GM18858 (cell line): ENCODE measurements at regions not wholly inside any gene's neighbourhood (a gene's known extent, or its start where the extent isn't known, plus 50 kb on each side); places are given as distances from the start of the nearest gene placed in this dataset.
A peak's percentile ranks its signal among the peaks of the same experiment; 100 is the strongest.
"Not testable (repeated sequence)": the region's sequence is repeated elsewhere in the genome, so short reads cannot be mapped to it uniquely, and the experiment has no call there.

Experiments used
- ATAC-seq: cut with Tn5 transposase; IDR thresholded peaks from one replicate; pipeline ENCODE4 v1.9.1; 2021; ENCODE audit not compliant: unreplicated experiment

- not testable (repeated sequence) for ATAC-seq
Measured at GRCh38 chr5:100066020-100066419, 469.2 kb upstream of the FAM174A start.

- peak; percentile 41 for ATAC-seq
Measured at GRCh38 chr5:100043475-100043874, 491.7 kb upstream of the FAM174A start.

GRCh38 chr5:100026606-100027005 lies 508.6 kb upstream of the FAM174A start:
- ATAC-seq: no peak

GRCh38 chr5:100023536-100023935 lies 511.6 kb upstream of the FAM174A start:
- no peak for ATAC-seq

- no peak for ATAC-seq
Measured at GRCh38 chr5:100017520-100018262, 517.5 kb upstream of the FAM174A start.

- not testable (repeated sequence) for ATAC-seq
Measured at GRCh38 chr5:100013305-100013704, 521.9 kb upstream of the FAM174A start.

- ATAC-seq: not testable (repeated sequence)
Measured at GRCh38 chr5:100011160-100011559, 524.0 kb upstream of the FAM174A start.

GRCh38 chr5:100004969-100005368 lies 530.2 kb upstream of the FAM174A start:
- no peak for ATAC-seq

- ATAC-seq: no peak
Measured at GRCh38 chr5:99998319-99998718, 536.9 kb upstream of the FAM174A start.

- no peak for ATAC-seq
Measured at GRCh38 chr5:99995407-99995806, 539.8 kb upstream of the FAM174A start.

- ATAC-seq: no peak
Measured at GRCh38 chr5:99973779-99974178, 561.4 kb upstream of the FAM174A start.

GRCh38 chr5:99955962-99956361 lies 579.2 kb upstream of the FAM174A start:
- ATAC-seq: no peak

- ATAC-seq: no peak
Measured at GRCh38 chr5:99955006-99955405, 580.2 kb upstream of the FAM174A start.

GRCh38 chr5:99949969-99950524 lies 585.1 kb upstream of the FAM174A start:
- ATAC-seq: no peak

GRCh38 chr5:99949361-99949760 lies 585.8 kb upstream of the FAM174A start:
- no peak for ATAC-seq

- no peak for ATAC-seq
Measured at GRCh38 chr5:99948850-99949249, 586.3 kb upstream of the FAM174A start.

GRCh38 chr5:99945478-99946442 lies 589.4 kb upstream of the FAM174A start:
- ATAC-seq: no peak

GRCh38 chr5:99940540-99940939 lies 594.6 kb upstream of the FAM174A start:
- ATAC-seq: no peak

GRCh38 chr5:99936911-99937310 lies 598.3 kb upstream of the FAM174A start:
- ATAC-seq: no peak

GRCh38 chr5:99929806-99930135 lies 605.4 kb upstream of the FAM174A start:
- ATAC-seq: no peak

GRCh38 chr5:99929067-99929805 lies 605.9 kb upstream of the FAM174A start:
- no peak for ATAC-seq
